RWPE1 (cell line): ENCODE measurements at regions not wholly inside any gene's neighbourhood (a gene's known extent, or its start where the extent isn't known, plus 50 kb on each side); places are given as distances from the start of the nearest gene placed in this dataset.

Source experiments
- CTCF ChIA-PET: fragments of 350-600 bp; sonication (Branson Sonifier 250); formaldehyde crosslinking; extraction: SDS; loops from one replicate; lab custom pipeline; 2021; lab: Yijun Ruan, JAX
- POLR2A ChIA-PET: fragments of 400-600 bp; formaldehyde crosslinking; extraction: SDS; loops from one replicate; lab custom pipeline; 2020; ENCODE audit warnings: antibody characterized with exemption; ENCODE audit not compliant: low non-redundant PET; lab: Yijun Ruan, JAX
- DNase-seq: peaks from one replicate; pipeline ENCODE4 v3.0.0; 2012; ENCODE audit warnings: low spot score
- H3K27ac ChIP-seq: fragments of 450-650 bp; 2 replicates; pipeline ENCODE4 v1.5.1; 2017
- TF ChIP-seq, protein P1 (sequence below): fragments of 450-650 bp; conservative IDR thresholded peaks from 2 replicates; pipeline ENCODE4 v1.5.1; 2017; ENCODE audit warnings: low read depth, mild to moderate bottlenecking

DNA sequence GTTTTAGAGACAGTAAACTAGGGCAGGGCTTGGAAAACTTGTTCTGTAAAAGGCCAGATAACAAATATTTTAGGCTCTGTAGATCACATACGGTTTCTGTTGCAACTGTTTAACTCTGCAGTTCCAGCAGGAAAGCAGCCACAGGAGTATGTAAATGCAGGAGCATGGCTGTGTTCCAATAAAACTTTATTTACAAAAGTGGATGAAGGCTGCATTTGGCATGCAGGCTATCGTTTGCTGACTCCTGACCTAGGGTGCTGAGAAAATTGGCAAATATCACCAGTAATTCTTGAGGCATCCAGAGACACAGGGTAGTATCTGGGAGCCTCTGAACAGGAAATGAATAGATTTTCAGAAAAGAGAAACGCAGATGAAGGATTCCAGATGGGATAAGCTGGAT is 274.0 kb downstream of the MAF start:
- TF ChIP-seq, protein P1, sequence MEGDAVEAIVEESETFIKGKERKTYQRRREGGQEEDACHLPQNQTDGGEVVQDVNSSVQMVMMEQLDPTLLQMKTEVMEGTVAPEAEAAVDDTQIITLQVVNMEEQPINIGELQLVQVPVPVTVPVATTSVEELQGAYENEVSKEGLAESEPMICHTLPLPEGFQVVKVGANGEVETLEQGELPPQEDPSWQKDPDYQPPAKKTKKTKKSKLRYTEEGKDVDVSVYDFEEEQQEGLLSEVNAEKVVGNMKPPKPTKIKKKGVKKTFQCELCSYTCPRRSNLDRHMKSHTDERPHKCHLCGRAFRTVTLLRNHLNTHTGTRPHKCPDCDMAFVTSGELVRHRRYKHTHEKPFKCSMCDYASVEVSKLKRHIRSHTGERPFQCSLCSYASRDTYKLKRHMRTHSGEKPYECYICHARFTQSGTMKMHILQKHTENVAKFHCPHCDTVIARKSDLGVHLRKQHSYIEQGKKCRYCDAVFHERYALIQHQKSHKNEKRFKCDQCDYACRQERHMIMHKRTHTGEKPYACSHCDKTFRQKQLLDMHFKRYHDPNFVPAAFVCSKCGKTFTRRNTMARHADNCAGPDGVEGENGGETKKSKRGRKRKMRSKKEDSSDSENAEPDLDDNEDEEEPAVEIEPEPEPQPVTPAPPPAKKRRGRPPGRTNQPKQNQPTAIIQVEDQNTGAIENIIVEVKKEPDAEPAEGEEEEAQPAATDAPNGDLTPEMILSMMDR, result no peak
- no peak for DNase-seq
- ChIA-PET POLR2A (no interaction called here), CTCF (no interaction called here)
- H3K27ac ChIP-seq, result no peak overlapping the region

DNA sequence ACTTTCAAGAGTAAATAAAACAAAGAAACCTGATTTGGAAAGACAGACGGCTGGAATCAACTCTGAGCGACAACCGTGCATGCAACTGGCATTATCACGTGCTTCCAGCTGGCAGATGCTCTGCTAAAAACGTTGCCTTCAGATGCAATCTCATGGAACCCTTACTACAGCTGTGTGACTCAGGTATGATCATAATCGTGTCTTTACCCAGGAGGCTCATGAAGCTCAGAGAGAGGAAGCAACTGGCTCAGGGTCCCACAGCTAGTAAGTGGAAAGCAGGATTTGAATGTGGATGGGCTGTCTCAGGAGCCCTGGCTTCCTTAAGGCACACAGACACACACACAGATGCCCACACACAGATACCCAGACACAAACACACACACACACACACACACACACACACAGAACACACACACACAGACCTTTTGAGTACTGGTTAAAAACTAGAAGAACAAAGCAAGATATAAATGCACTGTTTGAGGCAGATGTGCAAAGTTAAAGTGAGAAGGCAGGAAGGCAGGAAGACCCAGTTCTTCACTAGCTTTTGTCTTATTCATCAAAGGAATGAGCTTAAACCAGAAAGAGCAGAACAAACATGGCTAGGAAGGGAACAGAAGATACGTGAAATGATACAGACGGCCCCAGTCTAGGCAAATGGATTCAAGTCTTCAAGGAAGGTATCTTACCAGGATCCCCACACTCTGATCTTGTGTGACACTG is 275.2 kb downstream of the MAF start:
- TF ChIP-seq, protein P1, result no peak
- no peak overlapping the region for H3K27ac ChIP-seq
- CTCF ChIA-PET, result no interaction called here

DNA sequence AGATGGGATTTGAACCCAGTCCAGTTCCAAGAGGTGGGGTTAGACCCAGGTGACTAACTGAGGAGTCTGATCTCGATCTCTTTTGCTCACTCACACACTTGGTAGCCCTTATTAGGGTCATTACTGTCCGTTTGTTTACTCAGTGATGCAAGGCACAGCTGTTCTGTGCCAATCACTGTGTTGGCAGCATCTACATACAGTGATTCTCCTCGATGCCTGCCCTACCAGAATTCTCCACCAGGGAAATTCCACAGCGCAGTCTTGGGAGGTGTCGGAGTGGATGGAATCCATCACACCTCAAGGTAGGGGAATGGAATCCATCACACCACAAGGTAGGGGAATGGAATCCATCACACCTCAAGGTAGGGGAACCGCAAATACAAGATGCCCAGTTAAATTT is 279.6 kb downstream of the MAF start:
- H3K27ac ChIP-seq, result no peak overlapping the region
- no peak for DNase-seq
- CTCF ChIA-PET, result no interaction called here
- TF ChIP-seq, protein P1, result no peak
- POLR2A ChIA-PET, result no interaction called here

More for the DNA sequence above, 275.2 kb downstream of the MAF start:
- no peak for DNase-seq
- POLR2A ChIA-PET, result no interaction called here

- CTCF ChIA-PET, result no interaction called here
- H3K27ac ChIP-seq, result no peak overlapping the region
- POLR2A ChIA-PET, result no interaction called here
- no peak for DNase-seq
- TF ChIP-seq, protein P1, result no peak
These were observed 282.2 kb downstream of the MAF start for GRCh38 chr16:79318143-79318899.

DNA sequence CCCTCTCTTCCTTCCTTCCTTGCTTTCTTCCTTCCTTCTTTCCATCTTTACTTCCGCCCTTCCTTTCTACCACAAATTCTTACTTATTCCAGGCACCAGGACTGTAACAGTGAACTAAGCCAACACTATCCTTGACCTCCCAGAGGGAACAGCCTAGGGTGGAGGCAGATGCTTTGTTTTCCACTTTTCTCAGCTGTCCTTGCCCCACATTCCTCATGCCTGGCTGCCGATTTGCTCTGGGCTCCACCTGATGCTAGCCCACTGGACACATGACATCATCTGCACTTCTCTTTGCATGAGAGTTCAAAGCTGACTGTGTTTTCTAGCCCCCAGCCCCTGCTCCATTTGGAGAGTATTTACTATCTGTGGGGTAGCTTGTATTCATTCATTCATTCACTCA is 283.0 kb downstream of the MAF start:
- POLR2A ChIA-PET, result no interaction called here
- no peak for DNase-seq
- TF ChIP-seq, protein P1, result no peak
- CTCF ChIA-PET, result interaction anchor here (0.5 kb wide), 1 partner anchor 1621 kb away, joined by 3 read pairs; no protein-coding TSS in a partner anchor
- H3K27ac ChIP-seq, result no peak overlapping the region

- TF ChIP-seq, protein P1, result no peak
- H3K27ac ChIP-seq, result no peak overlapping the region
- no peak for DNase-seq
- ChIA-PET CTCF (interaction anchor here (0.5 kb wide), 1 partner anchor 1621 kb away, joined by 3 read pairs; no protein-coding TSS in a partner anchor), POLR2A (no interaction called here)
These were observed 283.5 kb downstream of the MAF start for GRCh38 chr16:79317026-79317425.
